Osteoblast (primary cell): ENCODE measurements at regions not wholly inside any gene's neighbourhood (a gene's known extent, or its start where the extent isn't known, plus 50 kb on each side); places are given as distances from the start of the nearest gene placed in this dataset.

ENCODE experiments used
- DNase-seq: peaks from one replicate; pipeline ENCODE4 v3.0.0; 2011; ENCODE audit warnings: low spot score, mixed read lengths; ENCODE audit not compliant: insufficient read length; ENCODE audit errors: missing footprints
- H2AFZ ChIP-seq: 2 replicates; pipeline ENCODE4 v1.6.0; 2011; ENCODE audit warnings: mild to moderate bottlenecking, low read length
- H3K27ac ChIP-seq: 2 replicates; pipeline ENCODE4 v1.5.1; 2011; ENCODE audit warnings: mild to moderate bottlenecking, low read depth, low read length, moderate library complexity
- H3K27me3 ChIP-seq: 2 replicates; pipeline ENCODE4 v1.6.0; 2012; ENCODE audit warnings: mild to moderate bottlenecking, control low read depth, inconsistent platforms, low read length, moderate library complexity; ENCODE audit not compliant: insufficient read depth
- H3K36me3 ChIP-seq: 2 replicates; pipeline ENCODE4 v1.5.1; 2011; ENCODE audit warnings: mild to moderate bottlenecking, low read length, control low read depth, moderate library complexity; ENCODE audit not compliant: insufficient read depth
- H3K4me1 ChIP-seq: 2 replicates; pipeline ENCODE4 v1.5.1; 2011; ENCODE audit warnings: mild to moderate bottlenecking, low read length, control low read depth, moderate library complexity; ENCODE audit not compliant: insufficient read depth
- H3K4me2 ChIP-seq: 2 replicates; pipeline ENCODE4 v1.6.0; 2011; ENCODE audit warnings: mild to moderate bottlenecking, low read length; ENCODE audit not compliant: insufficient read depth
- H3K4me3 ChIP-seq: fragments of 200-600 bp; sonication (generic); 3 replicates; pipeline ENCODE4 v1.5.1; 2012; ENCODE audit warnings: mild to moderate bottlenecking, low read length, inconsistent platforms; ENCODE audit not compliant: insufficient read depth
- H3K79me2 ChIP-seq: 2 replicates; pipeline ENCODE4 v1.6.0; 2012; ENCODE audit warnings: mild to moderate bottlenecking, low read length, control low read depth, inconsistent platforms; ENCODE audit not compliant: insufficient read depth
- H3K9me3 ChIP-seq: 2 replicates; pipeline ENCODE4 v1.5.1; 2011; ENCODE audit warnings: low read depth, low read length, control low read depth
- H4K20me1 ChIP-seq: 2 replicates; pipeline ENCODE4 v1.6.0; 2012; ENCODE audit warnings: mild to moderate bottlenecking, low read length, control low read depth; ENCODE audit not compliant: insufficient read depth
- CTCF ChIP-seq: IDR thresholded peaks from 2 replicates; pipeline ENCODE4 v1.5.1; 2011; ENCODE audit warnings: mild to moderate bottlenecking, low read depth, low read length, moderate library complexity; ENCODE audit errors: extremely low read depth

- Histone ChIP-seq H3K79me2 (no peaks in the 10 kb centered on the region), H3K4me1 (no peaks in the 10 kb centered on the region), H4K20me1 (no peaks in the 10 kb centered on the region), H2AFZ (peak overlapping the region; percentile 65), H3K4me3 (no peak overlapping the region), H3K27ac (no peak overlapping the region), H3K4me2 (no peak overlapping the region), H3K27me3 (no peaks in the 10 kb centered on the region), H3K36me3 (no peaks in the 10 kb centered on the region), H3K9me3 (no peaks in the 10 kb centered on the region)
- TF ChIP-seq CTCF, result no peak
- DNase-seq, result no peak
These were observed 409.9 kb upstream of the NRXN1 start for GRCh38 chr2:51441786-51442185.

- DNase-seq, result no peak
- Histone ChIP-seq H3K4me2 (no peak overlapping the region), H3K27me3 (no peaks in the 10 kb centered on the region), H3K9me3 (no peaks in the 10 kb centered on the region), H3K27ac (no peak overlapping the region), H3K36me3 (no peaks in the 10 kb centered on the region), H4K20me1 (no peaks in the 10 kb centered on the region), H3K4me3 (no peak overlapping the region), H3K79me2 (no peaks in the 10 kb centered on the region), H3K4me1 (no peaks in the 10 kb centered on the region), H2AFZ (no peak overlapping the region)
- peak; percentile 30 for TF ChIP-seq CTCF
These were observed 392.5 kb upstream of the NRXN1 start for GRCh38 chr2:51424418-51424817.

- no peak overlapping the region for H3K4me3 ChIP-seq
- H3K27ac ChIP-seq, result no peak overlapping the region
- no peaks in the 10 kb centered on the region for H3K79me2 ChIP-seq
- no peak overlapping the region for H2AFZ ChIP-seq
- H3K27me3 ChIP-seq, result no peaks in the 10 kb centered on the region
- no peaks in the 10 kb centered on the region for H3K36me3 ChIP-seq
- no peak for DNase-seq
- no peaks in the 10 kb centered on the region for H4K20me1 ChIP-seq
- no peaks in the 10 kb centered on the region for H3K4me1 ChIP-seq
- no peak for TF ChIP-seq CTCF
- no peaks in the 10 kb centered on the region for H3K9me3 ChIP-seq
- no peak overlapping the region for H3K4me2 ChIP-seq
These were observed 388.6 kb upstream of the NRXN1 start for GRCh38 chr2:51420511-51420910.

GRCh38 chr2:51413726-51414125 is 381.8 kb upstream of the NRXN1 start:
- H3K4me2 ChIP-seq, result no peak overlapping the region
- no peaks in the 10 kb centered on the region for H3K36me3 ChIP-seq
- H2AFZ ChIP-seq, result no peak overlapping the region
- H3K9me3 ChIP-seq, result no peaks in the 10 kb centered on the region
- H3K27ac ChIP-seq, result no peak overlapping the region
- H3K27me3 ChIP-seq, result no peaks in the 10 kb centered on the region
- H4K20me1 ChIP-seq, result no peaks in the 10 kb centered on the region
- DNase-seq, result no peak
- H3K4me3 ChIP-seq, result no peak overlapping the region
- H3K79me2 ChIP-seq, result no peaks in the 10 kb centered on the region
- no peaks in the 10 kb centered on the region for H3K4me1 ChIP-seq
- no peak for TF ChIP-seq CTCF
